ENCODE measurements at regions not wholly inside any gene's neighbourhood (a gene's known extent, or its start where the extent isn't known, plus 50 kb on each side); places are given as distances from the start of the nearest gene placed in this dataset.
A peak's percentile ranks its signal among the peaks of the same experiment; 100 is the strongest.
"Not testable (repeated sequence)": the region's sequence is repeated elsewhere in the genome, so short reads cannot be mapped to it uniquely, and the experiment has no call there.

DNA sequence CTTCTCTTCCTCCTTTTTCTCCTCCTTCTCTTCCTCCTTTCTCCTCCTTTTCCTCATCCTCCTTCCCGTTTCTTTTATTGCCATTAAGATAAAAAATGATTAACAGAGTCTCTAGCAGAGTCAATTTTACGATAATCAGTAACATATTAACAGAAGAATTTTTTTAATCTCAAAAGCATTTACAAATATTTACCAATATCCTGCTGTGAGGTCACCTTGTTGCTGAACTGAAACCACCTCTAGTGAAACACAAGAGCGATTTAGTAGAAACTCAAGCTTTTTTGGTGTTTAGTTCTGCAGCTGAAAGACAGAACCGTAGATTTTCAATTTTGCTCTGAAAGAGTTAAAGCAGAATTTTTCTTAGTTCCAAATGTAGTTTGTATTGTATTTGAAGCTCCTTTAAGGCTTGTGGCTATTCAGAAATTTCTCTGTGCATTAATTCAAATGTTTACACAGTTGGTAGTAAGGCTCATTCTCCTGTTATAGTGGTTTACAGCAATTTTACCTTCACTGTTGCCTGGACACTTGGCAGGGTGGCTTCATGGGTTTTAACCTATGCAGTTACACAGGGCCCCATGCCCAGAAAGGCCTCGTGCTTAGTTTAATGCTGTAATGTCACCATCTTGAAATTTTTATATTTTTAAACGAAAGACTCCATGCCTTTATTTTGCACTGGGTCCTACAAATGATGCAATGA lies 1106.6 kb upstream of the FAM98A start:
- no peak for DNase-seq (ENCODE audit: low spot score)

DNA sequence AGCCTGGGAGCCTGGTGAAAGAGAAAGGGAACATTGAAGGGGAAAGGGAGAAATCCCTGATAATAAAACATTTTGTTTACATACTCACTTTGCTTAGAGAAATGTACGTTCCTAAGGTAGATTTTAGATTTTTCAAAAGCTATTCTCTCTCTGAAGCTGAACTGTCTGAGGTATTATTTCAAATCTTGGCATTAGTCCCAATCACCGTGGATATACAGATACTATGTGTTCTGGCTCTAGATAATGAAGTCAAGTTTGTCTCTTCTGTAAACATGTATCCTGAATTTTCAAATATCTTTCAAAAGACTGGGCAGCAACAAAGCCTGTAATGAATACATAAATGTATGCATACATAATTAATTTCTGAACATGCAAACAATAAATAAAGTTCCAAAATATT lies 1104.2 kb upstream of the FAM98A start:
- no peak for DNase-seq (ENCODE audit: low spot score)

DNA sequence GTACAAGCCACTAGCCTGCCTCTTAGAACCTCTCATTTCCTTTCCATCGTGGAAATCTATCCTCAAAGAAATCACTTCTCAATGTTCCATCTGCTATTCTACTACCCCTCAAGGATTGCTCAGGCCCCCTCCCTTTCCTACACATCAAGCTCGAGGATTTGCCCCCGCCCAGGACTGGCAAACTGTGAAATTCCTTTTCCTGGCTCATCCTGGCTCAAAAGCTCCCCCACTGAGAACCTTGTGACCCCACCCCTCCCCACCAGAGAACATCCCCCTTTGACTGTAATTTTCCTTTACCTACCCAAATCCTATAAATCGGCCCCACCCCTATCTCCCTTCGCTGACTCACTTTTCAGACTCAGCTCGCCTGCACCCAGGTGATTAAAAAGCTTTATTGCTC lies 1103.3 kb upstream of the FAM98A start:
- not testable (repeated sequence) for DNase-seq (ENCODE audit: low spot score)

DNA sequence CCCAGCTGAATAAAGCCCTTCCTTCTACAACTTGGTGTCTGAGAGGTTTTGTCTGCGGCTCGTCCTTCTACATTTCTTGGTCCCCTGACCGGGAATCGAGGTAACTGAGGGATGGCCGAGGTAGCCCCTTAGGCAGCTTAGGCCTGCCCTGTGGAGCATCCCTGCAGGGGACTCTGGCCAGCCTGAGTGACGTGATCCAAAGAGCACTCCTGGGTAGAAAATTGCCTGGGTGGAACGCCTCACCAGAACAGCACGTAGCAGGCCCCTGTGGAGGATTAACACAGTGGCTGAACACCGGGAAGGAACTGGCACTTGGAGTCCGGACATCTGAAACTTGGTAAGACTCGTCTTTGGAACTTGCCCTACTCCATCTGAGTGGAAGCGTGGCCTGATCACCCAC lies 1078.5 kb upstream of the FAM98A start:
- not testable (repeated sequence) for DNase-seq (ENCODE audit: low spot score)

DNA sequence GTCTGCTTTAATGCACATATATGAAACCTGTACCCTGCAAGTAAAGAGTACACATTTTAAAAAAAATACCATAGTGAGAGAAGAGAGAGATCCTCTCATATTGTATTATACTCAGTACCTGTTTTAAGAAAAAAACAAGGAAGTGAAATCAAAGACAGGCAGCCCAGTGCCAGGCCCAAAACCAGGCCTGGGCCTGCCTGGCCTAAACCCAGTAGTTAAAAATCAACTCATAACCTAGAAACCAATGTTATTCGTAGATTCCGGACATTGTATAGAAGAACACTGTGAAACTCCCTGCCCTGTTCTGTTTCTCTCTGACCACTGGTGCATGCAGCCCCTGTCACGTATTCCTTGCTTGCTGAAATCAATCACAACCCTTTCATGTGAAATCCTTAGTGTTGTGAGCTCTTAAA lies 1078.0 kb upstream of the FAM98A start:
- not testable (repeated sequence) for DNase-seq (ENCODE audit: low spot score)

DNA sequence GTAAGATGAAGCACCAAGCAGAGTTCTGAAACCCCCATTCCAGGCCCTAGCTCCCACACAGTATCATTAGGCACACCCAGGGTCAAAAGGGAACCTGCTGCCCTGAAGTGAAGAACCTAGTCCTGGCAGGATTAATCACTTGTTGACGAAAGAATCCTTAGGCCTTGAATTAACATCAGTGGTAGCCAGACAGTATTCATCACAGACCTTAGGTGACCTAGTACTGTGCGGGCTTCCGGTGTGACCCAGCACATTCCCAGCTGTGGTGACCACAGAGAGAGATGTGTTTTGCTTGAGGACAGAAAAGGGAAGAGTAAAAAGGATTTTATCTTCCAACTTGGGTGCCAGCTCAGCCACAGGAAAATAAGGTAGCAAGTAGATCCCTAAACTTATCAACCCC lies 1071.4 kb upstream of the FAM98A start:
- DNase-seq (ENCODE audit: low spot score) = no peak

DNA sequence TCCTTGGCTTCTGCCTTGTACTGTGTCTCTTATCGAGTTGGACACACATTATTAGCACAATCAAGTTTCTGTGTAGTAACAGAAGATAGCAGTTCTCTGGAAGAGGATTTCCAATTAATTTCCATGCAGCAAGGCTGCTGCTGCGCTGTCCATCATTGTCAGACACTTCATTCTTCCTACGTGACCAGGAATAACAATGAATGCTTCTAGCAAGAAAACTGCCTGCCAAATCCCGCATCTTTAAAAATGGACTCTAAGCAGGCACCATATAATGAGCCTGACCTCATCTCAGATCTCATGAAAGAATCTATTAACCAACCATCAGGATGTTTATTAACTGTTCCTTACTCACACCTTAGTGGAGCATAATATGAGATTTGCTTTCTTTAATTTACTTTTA lies 1067.7 kb upstream of the FAM98A start:
- DNase-seq (ENCODE audit: low spot score) = no peak

DNA sequence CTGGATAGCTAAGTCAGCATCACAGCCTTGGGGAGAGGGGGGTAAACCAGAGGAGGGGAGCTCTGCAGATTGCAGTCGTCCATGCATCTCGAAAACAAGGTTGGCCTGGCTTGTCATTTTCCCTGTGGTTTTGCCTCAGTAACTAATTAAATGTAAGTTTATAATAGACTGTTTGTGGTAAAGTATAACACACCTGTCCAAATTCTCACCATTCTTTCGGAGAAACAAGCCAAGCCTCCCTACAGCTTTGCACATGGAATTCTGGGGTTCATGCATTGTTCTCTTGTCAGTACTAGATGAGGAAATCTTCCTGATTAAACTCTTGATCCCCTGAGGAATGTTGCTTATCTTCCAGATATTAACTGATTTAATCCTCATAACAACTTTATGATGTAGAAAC lies 1065.2 kb upstream of the FAM98A start:
- DNase-seq (ENCODE audit: low spot score) = no peak

DNA sequence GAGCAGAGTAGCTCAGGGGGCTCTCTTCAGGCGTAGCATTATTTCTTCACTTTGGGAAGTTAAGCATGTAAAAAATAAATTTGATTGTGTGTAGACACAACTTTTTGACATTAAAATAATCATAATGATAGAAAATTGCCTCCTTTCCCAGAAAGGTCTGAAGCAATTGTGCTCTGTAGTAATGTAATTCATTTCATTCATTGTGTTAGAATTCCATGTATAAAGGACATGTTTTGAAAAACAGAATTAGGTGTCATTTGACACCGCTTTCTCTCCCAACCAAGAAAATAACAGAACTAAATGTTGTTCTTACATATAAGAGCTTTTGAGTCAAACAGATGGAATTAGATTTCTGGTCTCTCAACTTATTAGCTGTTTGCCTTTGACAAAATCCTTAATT lies 1064.2 kb upstream of the FAM98A start:
- DNase-seq (ENCODE audit: low spot score) = no peak

DNA sequence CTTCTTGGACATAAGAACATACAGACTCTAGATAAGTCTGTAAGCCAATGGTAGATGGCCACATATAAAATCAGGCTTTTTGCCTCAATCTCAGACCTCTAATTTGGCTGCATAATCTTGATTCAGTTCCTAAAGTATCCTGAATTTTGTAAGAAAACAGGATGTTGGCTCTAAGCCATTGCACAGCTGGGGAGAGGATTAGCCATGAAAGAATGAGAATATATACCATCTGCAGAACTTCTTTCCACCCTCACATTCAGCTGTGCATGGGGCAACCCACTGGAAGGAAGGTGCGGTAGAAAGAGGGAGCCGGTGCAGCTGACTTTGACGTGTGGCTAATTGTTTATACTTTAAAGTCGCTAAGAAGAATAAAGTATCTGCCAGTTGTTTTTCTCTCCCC lies 1061.6 kb upstream of the FAM98A start:
- DNase-seq (ENCODE audit: low spot score) = no peak

DNA sequence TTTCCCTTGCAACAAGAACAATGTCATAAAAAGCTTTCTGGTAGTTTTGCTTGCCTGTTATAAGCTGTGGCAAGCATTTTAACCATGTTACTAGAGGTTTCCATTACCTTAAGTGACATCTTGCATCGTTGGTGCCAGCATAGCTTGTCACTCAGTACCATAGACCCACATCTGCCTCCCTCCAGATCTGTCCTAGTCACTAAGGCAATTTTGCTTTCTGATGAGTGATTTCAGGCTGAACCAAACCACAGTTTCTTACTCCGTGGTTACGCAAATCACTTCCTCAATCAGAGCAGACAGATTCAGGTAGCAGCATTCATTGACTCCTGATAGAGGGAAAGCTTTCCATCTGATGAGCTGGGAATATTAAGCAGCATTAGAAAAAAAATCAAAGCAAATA lies 1057.5 kb upstream of the FAM98A start:
- DNase-seq (ENCODE audit: low spot score) = no peak

DNA sequence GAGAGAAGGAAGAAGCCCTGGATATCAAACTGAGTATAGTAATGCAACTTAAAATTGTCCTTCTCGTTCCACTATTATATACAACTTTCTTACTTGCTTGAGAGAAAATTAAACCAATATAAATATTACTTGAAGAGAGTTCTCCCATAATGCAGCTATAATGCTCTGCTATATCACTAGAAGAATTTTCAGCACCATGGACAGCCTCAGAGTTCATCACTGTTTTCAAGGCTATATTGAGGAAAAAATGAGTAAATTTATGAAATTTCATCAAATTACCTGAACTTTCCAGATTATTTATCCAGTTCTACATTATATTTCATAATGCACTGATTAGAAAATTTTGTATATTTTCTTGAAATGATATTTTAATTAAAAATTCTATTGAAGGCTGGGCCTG lies 1053.5 kb upstream of the FAM98A start:
- peak; percentile 15 for DNase-seq (ENCODE audit: low spot score)

DNA sequence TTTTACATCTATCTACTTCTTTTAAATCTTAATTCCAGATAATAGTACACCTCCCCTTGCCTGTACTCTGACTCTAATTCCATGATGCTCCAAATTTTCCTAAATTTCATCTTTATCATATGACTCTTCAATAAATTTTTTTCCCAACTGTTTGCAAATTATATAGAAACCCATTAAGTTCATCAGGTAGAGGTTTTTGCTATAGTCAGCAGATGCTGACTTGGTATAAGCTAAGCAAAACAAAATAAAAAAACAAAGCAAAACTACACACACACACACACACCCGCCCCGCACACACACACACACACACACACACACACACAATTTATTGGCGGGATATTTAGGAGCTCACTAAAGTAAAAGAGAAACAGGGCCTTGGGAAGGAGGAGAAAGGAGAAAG lies 1047.8 kb upstream of the FAM98A start:
- DNase-seq (ENCODE audit: low spot score) = no peak

DNA sequence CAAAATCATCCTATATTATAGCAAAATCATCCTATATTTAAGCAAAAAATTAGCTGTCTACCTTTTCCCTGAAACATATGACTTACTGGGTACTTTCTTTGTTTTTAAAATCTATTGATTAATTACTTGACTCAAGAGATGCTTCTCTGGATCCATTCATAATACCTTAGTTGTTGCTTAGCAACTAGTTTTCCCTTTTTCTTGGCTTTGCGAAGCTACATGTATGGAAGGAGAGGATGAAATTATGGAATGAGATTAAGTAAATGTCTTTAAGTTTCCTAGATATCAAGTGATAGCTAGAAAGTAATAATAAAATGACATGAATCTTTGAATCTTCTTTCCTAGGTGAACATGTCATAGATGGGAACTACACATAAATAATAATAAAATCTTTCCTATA lies 1033.2 kb upstream of the FAM98A start:
- no peak for DNase-seq (ENCODE audit: low spot score)

DNA sequence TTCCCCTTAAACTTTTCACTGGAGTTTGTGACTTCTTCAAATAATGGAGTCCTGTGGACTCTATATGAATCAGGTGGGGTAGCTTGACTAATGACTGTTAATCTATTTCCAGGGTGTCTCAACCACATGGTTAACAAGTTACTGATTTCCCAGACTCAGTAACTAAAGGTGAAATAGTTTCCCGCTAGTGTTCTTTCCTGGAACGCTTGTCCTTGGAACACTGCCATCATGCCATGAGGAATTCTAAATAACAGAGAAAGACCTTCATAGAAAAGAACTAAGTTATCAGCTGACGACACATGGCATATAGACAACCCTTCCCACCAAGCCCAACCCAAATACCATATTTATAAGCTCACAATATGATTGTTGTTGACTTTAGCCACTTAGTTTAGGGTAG lies 1027.9 kb upstream of the FAM98A start:
- DNase-seq (ENCODE audit: low spot score) = no peak

DNA sequence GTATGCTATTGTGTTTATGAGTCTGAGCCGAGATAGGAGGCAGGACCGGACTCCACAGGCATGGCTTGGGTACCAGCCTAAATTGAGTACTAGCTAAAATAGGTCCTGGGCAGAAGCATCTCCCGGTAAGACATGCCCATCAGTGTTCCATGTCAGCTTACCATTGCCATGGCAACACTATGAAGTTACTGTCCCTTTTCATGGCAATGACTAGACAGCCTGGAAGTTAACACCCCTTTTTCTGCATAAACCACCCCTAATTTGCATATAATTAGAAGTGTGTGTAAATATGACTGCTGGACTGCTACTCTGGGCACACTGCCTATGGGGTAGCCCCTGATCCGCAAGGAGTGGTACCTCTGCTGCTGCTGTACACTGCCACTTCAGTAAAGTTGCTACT lies 1005.1 kb upstream of the FAM98A start:
- DNase-seq (ENCODE audit: low spot score) = no peak

DNA sequence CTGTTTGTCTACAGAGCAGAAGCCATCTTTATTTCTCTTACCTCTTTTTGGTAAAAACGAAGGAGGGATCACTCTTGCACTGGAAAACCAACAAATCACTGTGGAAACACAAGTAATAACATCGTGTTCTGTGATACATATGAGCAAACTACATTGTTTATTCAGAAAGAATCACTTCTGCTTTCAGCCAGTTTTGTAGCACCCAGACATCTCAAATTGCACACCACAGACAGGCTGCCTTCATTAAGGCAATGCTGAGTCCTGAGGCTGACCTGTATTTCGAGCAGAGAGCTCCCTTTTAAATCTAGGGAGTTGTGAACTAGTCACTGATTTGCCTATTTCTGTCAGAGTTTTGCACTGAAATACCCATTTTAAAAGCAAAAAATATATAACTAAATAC lies 1003.2 kb upstream of the FAM98A start:
- DNase-seq (ENCODE audit: low spot score) = no peak

DNA sequence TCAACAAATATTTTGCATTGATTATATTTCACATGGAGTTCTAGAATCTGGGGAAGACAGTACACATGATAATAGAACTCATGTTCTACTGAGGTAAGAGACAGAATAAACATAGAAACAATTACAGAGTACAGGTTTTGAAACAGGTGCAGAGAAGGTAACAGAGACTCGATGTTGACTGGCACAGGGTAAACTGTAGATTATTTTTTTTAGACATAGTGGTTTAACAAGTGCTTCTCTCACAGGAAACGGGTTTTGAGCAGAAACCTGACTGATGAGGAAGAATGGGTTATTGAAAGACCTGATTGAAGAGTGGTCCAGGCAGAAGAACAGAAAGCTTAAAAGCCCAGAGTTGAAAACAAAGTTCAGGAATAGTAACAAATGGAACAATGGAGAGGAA lies 1002.5 kb upstream of the FAM98A start:
- no peak for DNase-seq (ENCODE audit: low spot score)

DNA sequence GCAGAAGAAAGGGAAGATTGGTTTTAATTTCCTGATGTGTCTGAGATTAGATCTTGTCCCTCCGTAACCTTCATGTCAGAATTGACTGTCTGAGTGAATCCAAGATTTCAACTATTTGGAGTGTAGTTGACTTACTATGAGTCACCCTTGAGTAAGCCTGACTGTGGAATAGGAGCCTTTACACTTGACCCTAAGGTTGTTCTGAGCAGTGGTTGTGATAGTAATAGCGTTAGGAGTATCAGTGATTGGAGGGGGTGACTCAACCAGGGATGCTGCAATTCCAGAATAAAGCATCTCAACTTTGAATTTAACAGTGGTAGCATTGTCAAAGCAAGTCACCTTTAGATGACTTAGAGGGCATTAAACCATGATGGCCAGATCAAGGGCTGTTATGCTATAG lies 979.5 kb upstream of the FAM98A start:
- DNase-seq (ENCODE audit: low spot score) = no peak

DNA sequence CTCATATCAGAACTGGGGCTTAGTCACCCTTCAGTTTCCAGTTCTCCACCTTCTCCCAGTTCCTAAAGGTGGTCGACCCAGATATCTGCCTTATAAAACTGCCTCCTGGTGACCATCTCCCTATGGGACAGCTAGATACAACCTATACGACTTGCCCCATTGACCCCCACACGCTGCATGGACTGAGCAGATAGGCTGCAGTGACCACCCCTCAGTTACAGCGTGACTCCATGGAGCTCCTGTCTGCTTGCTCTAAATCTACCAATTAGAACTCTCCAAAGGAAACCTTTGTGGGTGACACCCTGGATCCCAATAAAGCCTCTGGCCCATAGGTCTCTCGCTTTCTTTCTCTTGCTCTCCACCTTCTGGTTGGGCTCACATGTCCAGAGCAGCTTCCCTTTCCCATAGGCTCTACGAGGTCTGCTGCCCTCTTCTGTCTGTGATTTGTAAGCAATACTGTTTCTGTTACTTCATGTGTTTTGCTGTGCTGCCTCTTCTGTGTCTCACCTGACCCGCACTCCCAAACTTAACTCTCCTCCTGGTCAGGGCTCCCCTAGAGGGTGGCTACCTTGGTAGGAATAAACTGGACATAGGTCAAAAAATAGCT lies 971.3 kb upstream of the FAM98A start:
- peak; percentile 40 for DNase-seq (ENCODE audit: low spot score)

DNA sequence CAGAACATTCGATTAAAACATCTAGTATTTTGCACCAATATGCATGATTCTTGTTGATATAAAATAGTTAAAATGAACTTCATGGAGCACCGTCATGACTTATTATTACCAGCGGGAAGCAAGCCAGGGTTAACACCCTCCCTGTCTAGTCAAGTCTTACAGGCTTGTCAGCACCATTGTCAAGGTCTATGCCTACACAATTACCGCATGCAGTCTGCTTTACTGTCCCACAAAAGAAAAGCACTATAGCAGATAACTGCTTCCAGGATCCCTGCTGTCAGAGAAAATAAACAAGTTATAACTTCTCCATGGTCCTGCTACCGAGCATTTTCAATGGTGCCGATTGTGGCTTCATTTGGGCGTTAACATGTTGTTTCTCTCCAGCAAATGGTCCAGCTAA lies 968.0 kb upstream of the FAM98A start:
- DNase-seq (ENCODE audit: low spot score) = no peak

DNA sequence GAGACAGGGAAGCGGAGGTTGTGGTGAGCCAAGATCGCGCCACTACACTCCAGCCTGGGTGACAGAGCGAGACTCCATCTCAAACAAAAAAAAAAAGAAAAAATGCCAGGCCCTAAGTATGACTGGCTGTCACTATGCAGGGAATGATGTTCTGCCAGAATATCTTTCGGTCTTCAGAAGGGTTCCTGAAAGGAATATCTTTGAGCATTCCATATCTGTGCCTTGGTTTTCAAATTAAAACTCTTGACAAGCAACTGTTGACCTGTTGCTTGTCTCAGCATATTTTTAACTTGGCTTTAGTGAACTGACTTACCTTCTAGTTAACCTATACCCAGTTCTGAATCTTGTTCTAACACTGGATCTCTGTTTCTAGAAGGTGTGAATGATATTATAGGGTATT lies 953.2 kb upstream of the FAM98A start:
- DNase-seq (ENCODE audit: low spot score) = no peak

DNA sequence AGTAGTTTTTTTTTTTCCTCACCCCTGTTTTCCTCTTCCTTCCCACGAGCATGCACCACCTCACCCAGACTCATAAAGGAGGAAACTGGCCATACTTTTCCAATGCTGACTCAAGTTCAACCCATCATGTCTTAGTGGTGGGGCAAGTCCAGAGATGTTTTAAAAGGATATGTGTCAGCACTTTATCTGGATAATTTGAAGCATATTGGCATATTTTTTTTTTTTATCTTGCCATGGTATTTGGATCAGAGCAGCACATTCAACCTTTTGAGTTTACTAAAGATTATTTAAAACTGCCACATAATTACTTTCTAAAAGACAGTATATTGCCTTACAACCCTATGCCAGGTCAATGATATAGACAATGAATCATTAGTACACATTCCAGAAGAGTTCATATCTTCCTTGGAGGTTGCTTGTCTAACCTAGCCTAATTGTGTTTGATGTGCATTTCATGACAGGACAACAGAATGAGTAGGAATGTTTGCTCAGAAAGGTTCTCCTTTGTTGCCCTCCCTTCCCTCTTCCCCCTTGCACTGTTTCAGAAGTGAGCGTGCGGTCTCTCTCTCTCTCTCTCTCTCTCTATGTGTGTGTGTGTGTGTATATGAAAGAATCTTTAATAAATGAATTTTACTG lies 950.7 kb upstream of the FAM98A start:
- DNase-seq (ENCODE audit: low spot score) = no peak

DNA sequence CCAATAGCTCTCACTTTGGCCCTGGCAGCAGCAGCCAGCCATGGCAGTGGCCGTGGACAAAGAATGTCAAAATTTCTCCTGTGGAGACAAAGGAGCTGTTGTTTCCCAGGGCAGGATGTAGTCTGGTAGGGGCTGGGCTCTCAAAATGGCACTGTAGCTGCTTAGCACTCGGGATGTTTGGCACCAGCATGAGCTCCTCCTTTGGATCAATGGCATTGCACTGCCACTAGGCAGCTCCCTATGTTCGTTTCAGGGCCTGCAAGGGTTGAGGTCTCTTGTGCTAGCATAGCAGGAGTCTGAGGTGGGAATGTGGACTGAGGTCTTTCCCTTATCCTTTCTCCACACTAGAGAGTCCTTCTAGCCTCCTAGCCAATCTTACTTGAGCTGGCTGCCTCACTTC lies 948.8 kb upstream of the FAM98A start:
- no peak for DNase-seq (ENCODE audit: low spot score)
